ENCODE measurements at regions not wholly inside any gene's neighbourhood (a gene's known extent, or its start where the extent isn't known, plus 50 kb on each side); places are given as distances from the start of the nearest gene placed in this dataset.

DNA sequence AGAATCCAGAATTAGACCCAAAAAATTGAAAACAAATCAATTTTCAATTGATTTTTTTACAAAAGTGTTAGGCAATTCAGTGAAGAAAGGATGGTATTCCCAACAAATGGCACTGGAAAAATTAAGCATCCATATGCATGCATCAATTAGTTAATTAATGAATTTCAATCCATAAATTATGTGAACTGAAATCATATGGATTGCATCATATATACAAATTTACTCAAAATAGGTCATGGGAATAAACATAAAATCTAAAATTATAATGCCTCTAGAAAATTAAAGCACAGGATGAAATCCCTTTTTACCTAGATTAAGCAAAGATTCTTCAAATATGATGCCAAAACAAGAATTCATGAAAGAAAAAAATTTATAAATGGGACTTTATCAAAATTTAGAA, 213.9 kb upstream of the KLHL29 start:
- no peak for DNase-seq

DNA sequence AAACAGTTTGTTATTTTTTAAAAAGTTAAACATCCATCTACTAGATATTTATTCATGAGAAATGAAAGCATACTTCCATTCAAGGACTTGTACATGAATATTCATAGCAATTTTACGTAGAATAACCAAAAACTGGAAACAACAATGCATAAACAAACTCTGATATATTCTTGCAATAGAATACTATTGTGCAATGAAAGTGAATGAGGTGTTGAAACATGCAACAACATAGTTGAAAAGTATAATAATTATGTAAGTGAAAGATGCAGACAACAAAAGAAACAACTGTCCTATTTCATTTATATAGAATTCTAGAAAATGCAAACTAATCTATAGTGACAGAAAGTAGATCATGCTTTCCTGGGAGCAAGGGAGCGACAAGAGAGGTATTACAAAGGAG, 206.6 kb upstream of the KLHL29 start:
- DNase-seq = no peak

DNA sequence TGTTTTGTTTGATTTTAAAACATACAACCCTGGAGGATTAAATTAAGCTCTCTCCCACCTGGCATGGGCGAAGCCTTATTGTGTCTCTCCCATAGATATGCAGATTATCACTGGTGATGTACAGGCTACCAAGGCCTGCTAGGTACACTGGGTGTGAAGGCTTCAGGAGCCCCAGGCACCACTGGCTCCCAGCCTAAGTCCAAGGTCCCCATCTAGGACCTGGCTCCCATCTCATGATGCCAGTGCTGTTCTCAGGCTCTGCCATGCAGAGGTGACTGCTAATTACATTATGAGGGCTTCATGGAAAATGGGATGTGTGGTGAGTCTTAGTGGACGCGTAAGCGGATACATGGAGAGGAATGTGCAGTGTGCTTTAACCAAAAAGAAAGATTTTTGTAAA, 201.2 kb upstream of the KLHL29 start:
- no peak for DNase-seq

DNA sequence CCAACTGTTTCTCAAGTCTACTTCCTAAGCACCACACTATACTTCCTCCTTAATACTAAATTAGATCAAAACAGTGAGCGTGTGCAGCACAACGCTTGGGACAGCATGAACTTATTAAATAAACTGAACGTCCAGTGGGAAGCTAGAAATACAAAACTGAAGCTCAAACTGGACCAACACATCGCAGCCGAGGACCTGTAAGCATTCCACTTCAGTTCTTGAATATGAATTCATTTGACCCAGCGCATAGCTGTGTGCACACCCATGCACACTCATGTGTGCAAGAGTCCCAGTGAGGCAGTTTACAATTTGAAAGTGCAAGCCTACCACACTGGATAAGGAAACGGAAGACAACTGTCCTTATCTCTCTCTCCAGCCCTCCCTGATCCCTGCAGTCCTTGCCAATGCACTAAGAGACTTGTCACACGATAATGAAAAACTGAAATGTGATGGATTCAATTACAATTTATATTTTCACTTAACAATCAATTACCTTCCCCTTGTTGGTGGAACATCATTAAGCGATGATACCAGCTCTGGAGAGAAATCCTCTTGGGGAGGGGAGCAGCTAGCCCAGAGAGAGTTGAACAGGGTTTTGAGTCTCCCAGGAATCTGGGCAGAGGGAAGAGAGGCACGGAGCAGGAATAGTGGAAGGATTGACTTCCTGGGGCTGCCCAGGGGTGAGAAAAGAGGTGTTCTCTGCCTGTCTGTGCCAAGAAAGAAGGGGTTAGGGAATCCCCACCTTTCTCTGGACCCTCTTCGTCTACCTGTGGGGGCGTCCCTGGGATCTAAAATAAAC, 186.5 kb upstream of the KLHL29 start:
- no peak for DNase-seq

DNA sequence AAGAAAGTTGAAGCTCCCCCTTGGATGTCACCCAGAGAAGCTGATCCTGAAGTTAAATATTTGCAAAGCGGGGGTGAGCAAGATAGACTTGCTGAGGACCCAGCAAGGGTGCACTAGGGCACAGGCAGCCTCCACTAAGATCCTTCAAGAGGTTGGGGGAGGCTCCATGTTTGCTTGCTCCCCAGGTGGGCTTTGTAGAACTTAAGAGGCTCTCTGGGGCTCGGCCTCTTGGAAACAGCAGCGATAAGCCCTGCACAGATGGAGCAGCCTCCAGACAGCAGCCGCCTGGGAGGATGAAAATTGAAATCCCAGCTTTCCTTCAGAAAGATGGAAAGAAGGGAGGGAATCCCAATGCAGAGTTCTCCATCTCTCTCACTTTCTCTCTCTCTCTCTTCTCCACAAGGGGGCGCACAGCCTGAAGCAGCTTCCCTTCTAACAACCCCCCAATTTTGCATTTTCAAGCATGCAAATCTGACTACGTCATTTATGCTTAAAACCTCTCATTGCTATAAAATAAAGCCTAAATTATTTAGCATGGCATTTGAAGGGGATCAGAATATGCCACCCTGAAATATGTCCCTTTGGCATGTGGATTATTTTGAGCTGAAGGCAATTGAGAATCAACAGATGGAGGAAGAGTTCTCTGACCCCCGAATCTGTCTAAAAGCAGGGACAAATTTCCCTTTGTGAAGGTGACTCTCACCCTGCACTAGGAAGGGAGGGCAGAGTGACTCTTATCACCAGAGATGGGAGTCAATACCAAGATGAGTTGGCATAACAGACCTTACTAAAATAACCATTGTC, 185.7 kb upstream of the KLHL29 start:
- DNase-seq = peak; percentile 22

DNA sequence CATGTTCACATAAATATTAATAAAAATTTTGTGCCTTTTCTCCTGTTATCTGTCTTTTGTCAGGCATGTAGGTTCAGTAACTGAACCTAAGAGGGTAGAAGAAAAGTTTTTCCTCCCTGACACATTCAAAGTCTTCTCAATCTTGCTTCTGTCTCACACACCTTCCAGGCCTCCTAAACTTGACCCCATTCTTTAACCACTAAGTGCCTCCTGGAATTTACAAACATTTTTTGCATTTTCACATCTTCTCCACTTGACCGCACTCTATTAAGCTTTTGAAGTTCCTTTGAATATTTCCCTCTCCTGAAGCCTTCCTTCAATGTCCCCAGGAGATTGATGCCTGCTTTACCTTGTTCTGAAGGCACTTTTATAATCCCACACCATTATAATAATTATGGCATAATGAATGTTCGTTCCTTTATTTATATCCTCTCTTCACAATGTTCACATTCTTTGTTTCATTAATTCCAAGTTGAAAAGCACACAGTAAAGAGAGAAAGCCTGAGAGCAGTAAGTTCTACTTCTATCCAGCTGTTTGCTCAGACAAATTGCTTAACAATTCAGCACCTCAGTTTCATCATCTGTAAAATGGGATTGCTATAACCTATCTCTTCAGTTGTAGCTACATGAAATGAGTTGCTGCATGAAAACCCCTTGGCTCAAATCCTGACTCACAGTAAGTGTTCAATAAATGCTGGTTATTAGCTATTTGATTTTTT, 184.8 kb upstream of the KLHL29 start:
- no peak for DNase-seq

DNA sequence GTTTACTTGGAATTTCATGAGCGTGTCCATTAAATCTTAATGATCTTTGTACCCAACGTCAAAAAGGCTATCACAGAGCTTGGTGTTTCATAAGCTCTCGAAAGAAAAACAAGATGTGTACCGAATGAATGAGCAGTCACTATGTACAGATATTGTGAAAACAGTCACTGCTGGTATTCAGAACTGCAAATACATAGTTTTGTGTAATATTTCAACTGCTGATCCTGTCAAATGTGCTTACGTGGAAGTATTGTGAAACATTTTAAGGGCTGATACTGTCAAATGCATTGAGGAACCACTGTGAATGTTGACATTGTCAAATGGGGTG, 184.2 kb upstream of the KLHL29 start:
- DNase-seq = no peak

DNA sequence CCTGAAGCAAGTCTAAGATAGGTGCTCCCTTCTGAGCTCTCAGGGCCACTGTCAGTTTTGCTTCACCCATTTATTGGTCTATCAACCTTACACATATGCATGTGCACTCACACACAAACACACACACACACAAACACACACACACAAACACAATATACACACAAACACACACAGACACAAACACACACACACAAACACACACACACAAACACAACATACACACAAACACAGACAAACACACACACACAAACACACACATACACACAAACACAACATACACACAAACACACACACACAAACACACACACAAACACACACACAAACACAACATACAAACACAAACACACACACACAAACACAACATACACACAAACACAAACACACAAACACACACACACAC, 181.6 kb upstream of the KLHL29 start:
- DNase-seq = no peak

DNA sequence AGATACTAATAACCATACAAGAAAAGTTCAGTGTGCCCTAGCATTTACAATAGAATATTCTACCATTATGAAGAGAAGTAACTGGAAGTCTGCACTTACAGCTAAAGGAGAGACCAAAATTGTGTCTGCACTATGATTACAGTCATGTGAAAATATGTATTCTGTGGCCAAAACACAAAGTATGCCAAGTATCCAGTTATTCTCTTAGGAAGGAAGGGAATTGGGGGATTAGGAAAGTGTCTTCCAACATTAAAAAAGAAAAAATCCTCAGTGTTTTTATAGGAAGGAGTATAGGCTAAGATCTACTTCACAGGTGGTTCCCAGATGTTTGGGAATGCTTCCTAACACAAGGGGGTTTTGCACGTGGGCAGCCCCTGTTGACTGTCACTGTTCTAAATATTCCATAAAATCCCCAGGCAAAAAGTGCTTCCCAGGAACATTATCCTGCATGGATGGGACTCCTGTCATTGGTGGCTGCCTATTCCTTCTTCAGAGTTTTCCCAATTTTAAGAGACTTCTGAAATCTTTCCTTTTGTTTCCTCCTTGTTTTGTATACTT, 180.2 kb upstream of the KLHL29 start:
- DNase-seq = peak; percentile 31

DNA sequence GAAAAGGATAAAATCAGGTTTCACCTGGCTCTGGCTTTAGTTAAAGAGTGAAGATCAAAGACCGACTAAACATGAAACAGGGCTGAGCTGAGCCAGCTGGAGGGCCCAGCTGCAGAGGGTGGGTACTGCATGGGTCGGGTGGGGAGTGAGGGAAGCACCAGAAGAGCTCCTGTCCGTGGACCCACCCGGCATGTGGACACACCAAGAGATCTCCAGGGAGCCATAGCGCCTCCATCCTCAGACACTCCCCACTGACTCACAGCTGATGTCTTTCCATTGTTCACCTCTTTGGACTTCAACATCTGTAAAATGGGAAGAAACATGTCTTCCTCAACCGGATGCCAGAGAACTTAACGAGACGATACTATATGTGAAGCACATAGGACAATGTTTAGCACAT, 178.3 kb upstream of the KLHL29 start:
- DNase-seq = no peak

DNA sequence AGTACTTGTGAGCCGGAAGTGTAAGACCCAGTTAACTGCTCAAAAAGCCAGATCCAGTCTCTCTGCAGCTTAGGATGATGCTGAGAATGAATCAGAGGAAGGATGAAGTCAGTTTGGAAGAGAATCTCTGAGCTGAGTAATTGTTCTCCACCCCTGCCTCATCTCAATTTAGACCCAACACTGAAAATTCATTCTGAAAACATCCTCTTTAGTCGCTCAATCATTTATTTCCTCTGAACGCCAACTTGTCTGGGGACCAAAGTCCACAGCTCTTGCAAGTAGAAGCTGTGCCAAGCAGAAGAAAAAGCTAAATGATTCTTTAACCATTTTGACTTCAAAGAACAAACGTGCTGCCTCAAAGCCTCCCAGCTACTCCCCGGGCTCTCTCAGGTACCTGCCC, 177.1 kb upstream of the KLHL29 start:
- peak; percentile 1 for DNase-seq

DNA sequence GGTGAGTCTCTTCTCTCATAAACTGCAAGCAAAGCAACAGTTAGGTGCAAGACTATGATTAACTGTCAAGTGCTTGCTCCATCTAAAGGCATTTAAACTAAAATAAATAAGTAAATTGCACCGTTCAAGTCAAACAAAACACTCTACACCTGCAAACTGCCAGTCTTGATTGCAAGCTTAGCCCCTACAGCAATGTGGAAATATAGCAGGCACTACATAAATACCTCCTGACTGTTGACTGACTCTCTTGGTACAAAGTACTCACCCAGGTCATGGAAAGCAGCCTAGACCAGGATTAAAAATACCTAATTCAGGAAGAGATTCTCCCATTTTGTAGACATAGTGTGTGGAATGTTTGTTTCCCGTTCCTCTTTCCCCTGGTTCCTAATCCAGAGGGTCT, 176.6 kb upstream of the KLHL29 start:
- DNase-seq = no peak

DNA sequence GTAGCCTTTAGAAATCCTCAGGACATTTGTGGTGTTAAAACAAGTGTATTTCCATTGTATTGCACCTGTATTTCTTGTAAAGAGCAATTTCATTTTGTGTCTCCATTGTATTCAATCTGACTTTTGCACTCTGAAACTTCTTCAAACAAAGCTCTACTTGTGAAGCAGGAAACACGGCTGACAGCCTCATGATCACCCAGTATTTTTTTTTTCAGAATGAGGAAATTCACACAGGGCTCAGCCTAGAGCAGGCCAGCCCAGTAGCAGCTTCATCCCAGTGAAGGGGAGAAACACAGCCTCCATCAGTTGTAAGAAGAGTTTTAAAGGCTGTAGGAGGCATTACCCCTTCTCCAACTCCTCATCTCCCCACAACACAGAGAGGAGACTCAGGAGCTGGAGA, 175.9 kb upstream of the KLHL29 start:
- DNase-seq = no peak

DNA sequence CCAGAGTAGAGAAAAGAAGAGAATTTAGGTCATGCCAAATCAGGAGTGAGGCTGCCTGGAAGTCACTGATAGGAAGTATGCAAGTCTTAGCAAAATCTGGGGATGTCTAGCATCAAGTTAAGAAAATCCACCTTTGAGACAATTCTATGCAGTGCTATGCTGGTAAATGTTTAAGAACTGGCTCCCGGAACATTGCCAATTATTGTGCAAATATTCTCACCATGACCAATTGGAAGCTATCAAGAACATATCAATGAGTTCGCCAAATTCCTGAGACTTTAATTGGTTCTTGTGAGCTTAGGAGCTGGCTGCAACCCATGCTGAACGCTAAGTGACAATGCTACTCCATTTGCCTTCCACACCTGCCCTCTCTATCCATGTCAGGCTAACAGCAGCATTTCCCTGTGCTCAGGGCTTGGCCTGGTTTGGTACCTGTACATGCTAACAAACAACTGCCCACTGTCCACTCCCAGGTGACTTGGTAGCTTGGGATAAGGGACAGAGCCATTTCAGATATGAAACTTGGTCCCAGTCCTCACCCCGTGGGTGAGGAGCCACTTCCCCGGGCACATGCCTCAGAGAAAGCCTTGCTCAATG, 172.9 kb upstream of the KLHL29 start:
- DNase-seq = no peak

DNA sequence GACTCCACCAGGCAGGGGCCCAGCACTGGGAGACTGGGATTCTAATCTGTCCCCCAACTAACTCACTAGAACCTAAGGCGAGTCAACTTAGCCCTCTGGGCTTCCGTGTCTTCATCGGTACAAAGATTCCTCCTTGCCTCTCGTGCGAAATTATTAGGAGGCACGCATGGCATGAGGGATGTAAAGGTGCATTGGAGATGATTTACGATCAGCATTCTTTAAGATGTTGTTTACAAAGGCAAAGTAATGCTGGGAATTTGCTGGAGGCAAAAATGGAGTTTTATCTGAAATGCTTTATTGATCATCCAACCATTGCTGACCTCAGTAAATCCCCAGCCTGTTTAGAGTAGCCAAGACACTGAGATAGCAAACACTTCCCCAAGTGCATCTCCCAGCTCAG, 171.8 kb upstream of the KLHL29 start:
- no peak for DNase-seq

DNA sequence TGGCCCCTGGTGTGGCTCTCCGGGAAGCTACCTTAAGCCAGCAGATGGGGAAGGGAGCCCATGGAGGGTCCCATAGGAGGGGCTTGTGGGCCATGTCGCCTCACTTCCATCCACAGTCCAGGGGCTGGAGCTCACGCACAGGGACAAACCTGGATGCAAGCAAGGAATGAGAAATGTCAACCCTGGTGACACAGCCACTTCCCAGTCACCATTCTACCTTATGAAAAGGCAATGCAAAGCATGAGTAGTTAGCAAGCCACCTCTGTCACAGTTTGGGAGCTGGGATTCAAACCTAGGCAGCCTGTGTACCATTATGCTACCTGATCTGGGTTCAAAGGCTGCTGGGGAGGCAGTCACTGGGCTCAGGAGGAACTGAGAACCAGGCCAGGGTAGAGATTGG, 170.0 kb upstream of the KLHL29 start:
- DNase-seq = no peak

DNA sequence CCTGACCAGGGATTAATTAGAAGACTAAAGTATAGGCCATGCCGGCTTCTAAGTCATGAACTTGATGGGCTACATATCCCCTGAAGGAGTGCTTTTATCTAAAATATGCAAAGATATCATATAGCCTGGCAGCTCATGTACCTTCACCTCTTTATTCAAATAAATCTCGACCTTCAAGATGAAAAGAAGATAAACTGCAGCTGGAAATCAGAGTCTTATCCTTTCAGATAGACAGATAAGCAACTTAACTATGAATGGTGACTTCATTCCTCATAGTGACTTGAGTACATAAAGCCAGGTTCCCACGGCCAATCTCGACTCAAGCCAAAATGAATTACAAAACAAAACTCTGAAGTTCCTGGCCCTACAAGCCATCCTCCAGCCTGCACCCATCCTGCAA, 165.3 kb upstream of the KLHL29 start:
- no peak for DNase-seq

DNA sequence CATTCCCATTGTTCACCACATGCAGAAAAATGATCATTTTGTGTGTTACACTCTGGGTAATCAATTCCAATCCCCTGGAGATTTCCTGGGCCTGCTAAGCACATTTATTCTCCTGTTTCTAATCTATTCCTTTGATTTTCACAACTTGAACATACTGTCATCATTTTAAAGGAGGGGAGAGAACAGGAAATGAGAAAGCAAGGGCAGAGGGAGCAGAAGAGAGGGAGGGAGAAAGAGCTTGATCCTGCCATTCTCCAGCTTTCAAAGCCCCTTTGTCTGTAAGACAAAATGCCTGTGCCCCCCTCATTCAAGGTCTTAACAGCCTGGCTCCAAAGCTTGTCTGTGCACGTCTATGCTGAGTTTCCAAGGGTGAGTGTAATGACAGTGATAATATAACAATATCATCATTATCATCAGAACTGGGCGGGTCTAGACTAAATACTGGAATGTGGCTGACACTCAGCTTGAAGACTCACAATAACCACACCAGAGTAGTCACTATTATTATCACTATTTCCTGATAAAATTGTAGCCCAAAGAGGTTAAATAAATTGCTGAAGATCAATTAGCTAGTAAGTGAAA, 164.4 kb upstream of the KLHL29 start:
- DNase-seq = no peak

DNA sequence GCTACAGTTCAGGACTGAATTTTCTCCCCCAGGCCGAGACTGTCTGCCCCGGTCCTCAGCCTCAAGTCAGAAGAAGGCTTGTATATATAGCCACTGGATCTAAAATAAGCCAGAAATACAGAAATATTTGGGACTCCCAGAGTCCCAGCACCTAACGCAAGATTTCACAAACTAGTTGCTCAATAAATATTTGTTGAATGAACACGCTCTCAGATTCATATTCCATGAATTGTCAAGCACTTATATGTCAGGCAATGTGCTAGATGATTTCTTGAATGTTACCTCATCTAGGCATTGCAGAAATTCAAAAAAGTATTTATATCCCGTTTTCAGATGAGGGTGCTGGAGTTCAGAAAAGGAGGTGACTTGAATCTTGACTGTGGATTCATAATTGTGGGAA, 163.7 kb upstream of the KLHL29 start:
- no peak for DNase-seq

DNA sequence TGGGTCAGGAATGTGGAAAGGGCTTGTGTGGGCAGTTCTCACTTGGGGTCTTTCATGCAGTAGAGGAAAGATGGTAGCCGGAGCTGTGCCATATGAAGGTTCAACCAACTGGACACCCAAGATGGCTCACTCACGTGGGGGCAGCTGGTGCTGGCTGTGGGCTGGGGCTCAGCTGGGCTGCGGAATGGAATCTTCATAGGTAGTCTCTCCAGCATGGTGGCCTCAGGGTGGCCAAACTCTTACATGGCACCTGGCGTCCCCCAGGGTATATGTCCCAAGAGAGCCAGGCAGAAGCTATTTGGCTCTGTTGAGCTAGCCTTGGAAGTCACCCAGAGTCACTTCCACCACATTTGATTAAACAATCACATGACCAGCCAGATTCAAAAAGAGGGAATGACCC, 163.1 kb upstream of the KLHL29 start:
- no peak for DNase-seq

DNA sequence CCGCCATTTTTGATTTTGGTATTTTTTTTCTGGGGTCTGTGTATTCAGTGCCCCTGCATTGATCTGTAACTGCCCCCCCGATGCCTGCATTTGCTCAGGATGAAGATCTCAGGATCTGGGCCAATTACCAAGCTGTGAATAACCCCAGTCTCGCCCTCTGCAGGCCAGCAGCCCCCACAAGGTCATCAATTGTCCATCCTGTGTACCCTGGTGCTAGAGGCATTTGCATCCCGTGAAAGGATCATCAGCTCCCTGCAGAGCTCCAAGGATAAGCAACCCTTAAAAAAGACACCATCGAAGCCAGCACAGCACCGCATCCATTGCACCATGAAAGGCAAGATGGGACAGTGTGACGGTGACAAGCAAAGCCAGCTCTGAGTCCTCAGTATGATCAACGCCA, 154.1 kb upstream of the KLHL29 start:
- DNase-seq = no peak

DNA sequence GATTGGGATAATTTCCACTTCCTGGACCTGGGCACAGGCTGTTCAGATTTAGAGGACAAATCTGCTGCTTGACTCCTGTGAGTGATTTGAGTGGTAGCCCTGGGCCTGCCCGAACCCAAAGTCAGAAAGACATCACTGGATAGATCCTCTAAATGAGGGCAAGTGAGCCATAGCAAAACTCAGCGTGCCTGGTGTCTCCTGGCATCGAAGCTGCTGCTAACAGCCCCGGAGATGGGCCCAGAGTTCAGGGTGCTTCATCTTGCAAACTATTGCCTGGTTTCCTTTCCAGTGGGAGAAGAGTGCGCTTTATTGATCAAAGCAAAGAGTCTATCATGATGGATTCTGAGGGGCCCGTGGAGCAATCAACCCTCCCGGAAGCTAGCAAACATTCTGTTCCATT, 153.1 kb upstream of the KLHL29 start:
- no peak for DNase-seq

DNA sequence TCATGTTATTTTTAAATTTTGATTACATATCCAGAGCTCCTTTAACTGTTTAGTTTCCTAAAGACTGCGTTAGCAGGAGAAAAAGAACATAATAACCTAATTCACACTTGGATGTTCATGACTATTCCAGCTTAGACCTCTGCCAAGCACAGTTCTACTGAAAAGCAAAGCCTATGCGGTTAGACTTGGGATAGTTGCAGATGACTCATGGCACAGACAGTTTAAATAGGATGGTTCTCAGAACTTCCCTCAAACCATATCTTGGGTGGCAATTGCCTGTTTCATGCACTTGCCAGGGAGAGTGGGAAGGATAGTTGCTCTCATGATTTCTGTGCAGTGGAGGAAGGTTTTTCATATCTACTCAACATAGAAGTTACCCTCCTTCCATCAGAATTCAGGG, 149.7 kb upstream of the KLHL29 start:
- peak; percentile 12 for DNase-seq
